Suprapubic skin (tissue), 3 donors: ENCODE measurements at regions not wholly inside any gene's neighbourhood (a gene's known extent, or its start where the extent isn't known, plus 50 kb on each side); places are given as distances from the start of the nearest gene placed in this dataset.

Experiments
- CTCF ChIP-seq, 2 donors: fragments of 200-600 bp in 1 of 2; fragments of 450-650 bp in 1 of 2; sonication (generic) in 1 of 2; IDR thresholded peaks; one replicate each; pipeline ENCODE4 v1.5.1; 2016 to 2019; ENCODE audit warnings: antibody characterized with exemption in 2 of 2, mild to moderate bottlenecking in 1 of 2, moderate library complexity in 1 of 2
- POLR2A ChIP-seq, 2 donors: fragments of 450-650 bp; IDR thresholded peaks; one replicate each; pipeline ENCODE4 v1.6.1; 2017; ENCODE audit warnings: antibody characterized with exemption in 2 of 2, mild to moderate bottlenecking in 2 of 2, moderate library complexity in 2 of 2

- TF ChIP-seq CTCF (IDR thresholded peaks at IDR 0.05) (no peak), POLR2A (IDR thresholded peaks at IDR 0.05) (no peak)
Measured at GRCh38 chr4:124980276-124980752, 267.8 kb upstream of the ANKRD50 start.
